ENCODE measurements at regions not wholly inside any gene's neighbourhood (a gene's known extent, or its start where the extent isn't known, plus 50 kb on each side); places are given as distances from the start of the nearest gene placed in this dataset.

- TF ChIP-seq REST (IDR thresholded peaks at IDR 0.05; ENCODE audit: insufficient read depth in 1 of 2, low read depth in 2 of 2, low read length in 2 of 2): no peak
- no peak for TF ChIP-seq TAF1 (IDR thresholded peaks at IDR 0.05; ENCODE audit: borderline replicate concordance, insufficient read depth, low read length)
- TF ChIP-seq SIN3A (IDR thresholded peaks at IDR 0.05; ENCODE audit: borderline replicate concordance, insufficient read depth, low read length): no peak
- no peak for TF ChIP-seq FOXP2 (optimal IDR thresholded peaks at IDR 0.05; ENCODE audit: borderline replicate concordance, extremely low read depth, extremely low read length, insufficient read depth)
- TF ChIP-seq POLR2AphosphoS5 (IDR thresholded peaks at IDR 0.05; ENCODE audit: low read depth, low read length): no peak
These were observed 1035.5 kb upstream of the EEF2KMT start for GRCh38 chr16:6133009-6133557.

GRCh38 chr16:6132121-6132520 is 1034.5 kb upstream of the EEF2KMT start:
- TF ChIP-seq SIN3A (IDR thresholded peaks at IDR 0.05; ENCODE audit: borderline replicate concordance, insufficient read depth, low read length): no peak
- TF ChIP-seq FOXP2 (optimal IDR thresholded peaks at IDR 0.05; ENCODE audit: borderline replicate concordance, extremely low read depth, extremely low read length, insufficient read depth): no peak
- no peak for TF ChIP-seq POLR2AphosphoS5 (IDR thresholded peaks at IDR 0.05; ENCODE audit: low read depth, low read length)
- no peak for TF ChIP-seq REST (IDR thresholded peaks at IDR 0.05; ENCODE audit: insufficient read depth in 1 of 2, low read depth in 2 of 2, low read length in 2 of 2)
- no peak for TF ChIP-seq TAF1 (IDR thresholded peaks at IDR 0.05; ENCODE audit: borderline replicate concordance, insufficient read depth, low read length)

- TF ChIP-seq SIN3A (IDR thresholded peaks at IDR 0.05; ENCODE audit: borderline replicate concordance, insufficient read depth, low read length) (no peak), REST (IDR thresholded peaks at IDR 0.05; ENCODE audit: insufficient read depth in 1 of 2, low read depth in 2 of 2, low read length in 2 of 2) (no peak), TAF1 (IDR thresholded peaks at IDR 0.05; ENCODE audit: borderline replicate concordance, insufficient read depth, low read length) (no peak)
These were observed 1034.0 kb upstream of the EEF2KMT start for GRCh38 chr16:6131526-6132050.

- no peak for TF ChIP-seq REST (IDR thresholded peaks at IDR 0.05; ENCODE audit: insufficient read depth in 1 of 2, low read depth in 2 of 2, low read length in 2 of 2)
These were observed 1028.1 kb upstream of the EEF2KMT start for GRCh38 chr16:6125483-6126259.

- TF ChIP-seq SIN3A (IDR thresholded peaks at IDR 0.05; ENCODE audit: borderline replicate concordance, insufficient read depth, low read length) (no peak), FOXP2 (optimal IDR thresholded peaks at IDR 0.05; ENCODE audit: borderline replicate concordance, extremely low read depth, extremely low read length, insufficient read depth) (no peak), POLR2AphosphoS5 (IDR thresholded peaks at IDR 0.05; ENCODE audit: low read depth, low read length) (no peak), REST (IDR thresholded peaks at IDR 0.05; ENCODE audit: insufficient read depth in 1 of 2, low read depth in 2 of 2, low read length in 2 of 2) (no peak), TAF1 (IDR thresholded peaks at IDR 0.05; ENCODE audit: borderline replicate concordance, insufficient read depth, low read length) (no peak)
These were observed 1026.5 kb upstream of the EEF2KMT start for GRCh38 chr16:6124136-6124535.
